ENCODE measurements at regions not wholly inside any gene's neighbourhood (a gene's known extent, or its start where the extent isn't known, plus 50 kb on each side); places are given as distances from the start of the nearest gene placed in this dataset.
"Not testable (repeated sequence)": the region's sequence is repeated elsewhere in the genome, so short reads cannot be mapped to it uniquely, and the experiment has no call there.

- DNase-seq (ENCODE audit: low read depth, low spot score): no peak
Measured at GRCh38 chr3:31181661-31182060, 287.2 kb upstream of the GADL1 start.

GRCh38 chr3:31182661-31183060 lies 288.2 kb upstream of the GADL1 start:
- no peak for DNase-seq (ENCODE audit: low read depth, low spot score)

GRCh38 chr3:31184261-31185061 lies 290.0 kb upstream of the GADL1 start:
- no peak for DNase-seq (ENCODE audit: low read depth, low spot score)

- no peak for DNase-seq (ENCODE audit: low read depth, low spot score)
Measured at GRCh38 chr3:31185062-31185357, 290.5 kb upstream of the GADL1 start.

GRCh38 chr3:31186041-31186440 lies 291.6 kb upstream of the GADL1 start:
- no peak for DNase-seq (ENCODE audit: low read depth, low spot score)

DNA sequence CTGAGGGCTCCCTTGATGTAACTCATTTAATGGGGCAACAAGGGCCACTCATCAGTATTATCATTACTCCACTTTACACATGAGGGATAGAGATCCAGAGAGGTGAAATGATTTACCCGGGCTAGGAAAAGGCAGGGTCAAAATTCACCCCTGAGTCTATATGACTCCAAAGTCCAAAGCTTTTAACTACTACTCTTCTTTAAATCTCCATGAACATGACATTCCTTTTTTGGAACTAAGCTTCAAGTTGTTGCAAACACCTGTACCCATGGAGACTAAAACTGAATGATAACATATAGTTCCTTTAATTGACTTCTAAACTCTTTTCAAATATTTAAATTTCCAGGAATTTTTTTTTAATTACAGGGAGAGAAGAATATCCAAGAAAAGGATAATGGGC lies 292.9 kb upstream of the GADL1 start:
- no peak for DNase-seq (ENCODE audit: low read depth, low spot score)

- no peak for DNase-seq (ENCODE audit: low read depth, low spot score)
Measured at GRCh38 chr3:31188112-31188511, 293.7 kb upstream of the GADL1 start.

GRCh38 chr3:31189330-31189729 lies 294.9 kb upstream of the GADL1 start:
- no peak for DNase-seq (ENCODE audit: low read depth, low spot score)

DNA sequence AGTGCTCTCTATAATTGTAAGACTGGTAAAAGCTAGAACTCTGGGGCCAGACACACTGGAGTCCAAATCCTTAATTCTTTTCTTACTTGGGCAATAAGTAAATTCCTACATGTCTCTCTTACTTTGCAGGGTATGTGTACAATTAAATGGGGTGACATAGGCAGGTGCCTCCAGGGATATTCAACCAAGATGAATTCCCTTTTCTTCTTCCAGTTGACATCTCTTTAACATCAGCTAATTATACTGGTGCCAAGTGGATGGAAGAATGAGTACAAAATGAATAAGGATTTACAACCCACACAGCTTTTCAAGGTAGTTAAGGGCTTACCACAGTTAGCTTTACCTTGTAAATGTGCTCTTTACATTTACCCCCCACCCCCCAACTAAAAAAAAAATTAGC lies 295.5 kb upstream of the GADL1 start:
- no peak for DNase-seq (ENCODE audit: low read depth, low spot score)

GRCh38 chr3:31191354-31191753 lies 296.9 kb upstream of the GADL1 start:
- DNase-seq (ENCODE audit: low read depth, low spot score): no peak

DNA sequence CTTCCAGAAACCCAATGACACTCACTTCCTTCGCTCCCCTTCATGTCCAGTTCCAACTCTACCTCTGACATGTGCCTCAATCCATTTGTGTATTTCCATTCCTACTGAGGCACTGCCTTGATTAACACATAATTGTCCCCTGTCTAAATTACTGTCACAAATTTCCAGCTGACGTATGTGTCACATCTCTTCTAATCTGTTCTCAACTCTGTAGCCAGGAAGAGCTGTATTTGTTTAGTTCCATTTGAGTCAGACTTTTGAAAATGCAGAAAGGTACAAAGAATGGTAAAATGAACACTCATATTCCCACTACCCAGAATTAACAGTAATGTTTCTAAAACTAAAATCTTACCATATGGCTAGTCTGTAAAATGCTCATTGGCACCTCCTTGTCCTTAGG lies 299.0 kb upstream of the GADL1 start:
- no peak for DNase-seq (ENCODE audit: low read depth, low spot score)

- DNase-seq (ENCODE audit: low read depth, low spot score): no peak
Measured at GRCh38 chr3:31193871-31194270, 299.4 kb upstream of the GADL1 start.

DNA sequence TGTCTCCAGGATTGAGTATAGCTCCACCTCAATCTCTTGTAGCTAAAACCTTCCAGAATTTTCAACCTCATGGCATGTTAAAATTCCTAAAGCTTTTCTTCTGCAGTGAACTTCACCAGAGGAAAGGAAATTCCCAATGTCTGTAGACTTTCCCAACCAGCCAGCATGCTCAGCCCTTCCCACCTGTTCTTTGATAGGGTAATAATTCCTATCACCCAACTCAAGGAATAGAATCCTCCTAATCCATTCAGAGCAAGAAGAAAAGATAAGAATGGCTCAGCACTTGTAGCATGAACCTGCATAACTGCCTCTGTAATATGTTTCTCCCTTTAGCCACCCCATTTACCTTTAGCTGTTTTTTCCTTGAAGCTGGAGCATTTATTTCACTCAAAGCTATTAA lies 301.8 kb upstream of the GADL1 start:
- DNase-seq (ENCODE audit: low read depth, low spot score): no peak

GRCh38 chr3:31196881-31197364 lies 302.5 kb upstream of the GADL1 start:
- no peak for DNase-seq (ENCODE audit: low read depth, low spot score)

DNA sequence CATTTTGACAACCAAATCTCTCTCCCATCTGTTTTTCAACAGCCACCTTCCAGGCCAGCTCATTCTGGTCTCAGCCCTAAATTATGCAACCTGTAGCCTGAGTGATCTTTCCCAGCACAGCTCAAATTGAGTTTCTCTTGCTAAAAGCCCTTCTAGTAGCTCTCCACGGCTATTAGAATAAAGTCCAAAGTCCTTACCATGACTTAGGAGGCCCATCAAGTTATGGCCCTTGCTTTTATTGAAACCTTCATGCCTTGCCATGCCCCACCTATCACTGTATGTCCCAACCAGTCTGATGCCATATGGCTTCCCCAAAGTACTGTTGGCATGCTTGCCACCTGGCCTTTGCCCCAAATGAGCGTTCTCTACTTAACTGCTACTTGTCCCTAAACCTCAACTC lies 303.5 kb upstream of the GADL1 start:
- no peak for DNase-seq (ENCODE audit: low read depth, low spot score)

GRCh38 chr3:31198890-31199289 lies 304.4 kb upstream of the GADL1 start:
- no peak for DNase-seq (ENCODE audit: low read depth, low spot score)

GRCh38 chr3:31203960-31204795 lies 309.7 kb upstream of the GADL1 start:
- DNase-seq (ENCODE audit: low read depth, low spot score): no peak

DNA sequence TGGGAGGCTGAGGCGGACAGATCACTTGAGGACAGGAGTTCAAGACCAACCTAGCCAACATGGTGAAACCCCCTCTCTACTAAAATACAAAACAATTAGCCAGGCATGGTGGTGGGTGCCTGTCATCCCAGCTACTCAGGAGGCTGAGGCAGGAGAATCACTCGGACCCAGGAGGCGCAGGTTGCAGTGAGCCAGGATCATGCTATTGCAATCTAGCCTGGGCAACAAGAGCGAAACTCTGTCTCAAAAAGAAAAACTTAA lies 310.3 kb upstream of the GADL1 start:
- not testable (repeated sequence) for DNase-seq (ENCODE audit: low read depth, low spot score)

- DNase-seq (ENCODE audit: low read depth, low spot score): no peak
Measured at GRCh38 chr3:31210068-31210645, 315.7 kb upstream of the GADL1 start.

DNA sequence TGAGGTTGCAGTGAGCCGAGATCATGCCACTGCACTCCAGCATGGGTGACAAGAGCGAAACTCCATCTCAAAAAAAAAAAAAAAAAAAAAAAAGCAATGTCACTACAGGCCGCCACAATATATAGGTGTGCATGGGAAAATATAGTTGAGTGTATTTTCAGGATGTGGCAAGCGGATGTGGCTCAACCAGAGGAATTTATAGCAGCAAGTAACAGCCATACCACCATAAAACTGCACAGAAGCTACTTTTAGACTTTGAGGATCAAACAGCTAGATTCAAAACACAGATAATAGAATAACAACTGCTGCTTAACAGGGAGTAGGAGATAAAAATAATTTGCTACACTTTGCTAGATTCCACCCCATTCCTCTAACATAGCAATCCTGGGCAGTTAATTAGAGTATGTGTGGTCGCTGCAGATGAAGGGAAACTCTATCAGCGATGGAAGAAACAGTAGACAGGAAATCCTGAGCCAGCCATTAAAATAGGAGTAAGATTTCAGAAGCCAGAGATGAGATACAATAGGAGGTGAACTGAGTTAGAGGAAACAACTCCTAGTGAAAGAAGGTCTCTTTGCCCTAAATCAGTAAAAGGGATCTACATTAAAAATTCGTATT lies 318.7 kb upstream of the STT3B start:
- DNase-seq (ENCODE audit: low read depth, low spot score): no peak

GRCh38 chr3:31218082-31218481 lies 314.6 kb upstream of the STT3B start:
- no peak for DNase-seq (ENCODE audit: low read depth, low spot score)

- DNase-seq (ENCODE audit: low read depth, low spot score): no peak
Measured at GRCh38 chr3:31219131-31219843, 313.4 kb upstream of the STT3B start.

Data from activated naive CD8-positive, alpha-beta T cell treated with anti-CD3 and anti-CD28 coated beads, Interleukin-2, amount 50 U/mL, for 16 hours (primary cell).